ENCODE measurements at regions not wholly inside any gene's neighbourhood (a gene's known extent, or its start where the extent isn't known, plus 50 kb on each side); places are given as distances from the start of the nearest gene placed in this dataset.

DNA sequence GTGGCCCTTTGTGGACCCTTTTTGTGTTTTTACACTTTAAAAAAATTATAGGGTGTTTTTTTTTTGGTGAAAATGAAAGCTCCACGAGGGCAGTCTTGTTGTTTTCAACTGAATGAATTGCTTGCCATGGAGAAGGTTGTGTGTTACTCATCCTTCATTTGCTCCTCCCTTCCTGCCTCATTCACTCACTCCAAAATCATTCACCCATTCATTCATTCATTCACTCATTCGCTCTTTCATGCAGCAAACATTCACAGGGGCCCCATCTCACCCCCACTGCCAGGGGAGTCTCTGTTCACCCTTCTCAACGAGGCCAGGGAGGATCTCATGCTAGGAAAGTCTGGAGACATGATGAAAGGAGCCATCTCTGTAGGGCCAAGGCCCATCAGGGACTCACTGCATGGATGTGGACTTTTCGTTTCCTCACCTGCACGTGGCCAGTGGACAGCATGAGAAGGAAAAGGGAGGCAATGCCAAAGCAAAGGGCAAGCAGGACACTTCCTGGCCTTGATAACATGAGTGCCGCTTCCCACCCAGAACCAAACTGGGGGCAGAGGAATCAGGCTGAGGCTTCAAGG lies 62.8 kb upstream of the COL13A1 start:
- no peak for DNase-seq (ENCODE audit: low read depth in 1 of 2, low spot score in 1 of 2)

DNA sequence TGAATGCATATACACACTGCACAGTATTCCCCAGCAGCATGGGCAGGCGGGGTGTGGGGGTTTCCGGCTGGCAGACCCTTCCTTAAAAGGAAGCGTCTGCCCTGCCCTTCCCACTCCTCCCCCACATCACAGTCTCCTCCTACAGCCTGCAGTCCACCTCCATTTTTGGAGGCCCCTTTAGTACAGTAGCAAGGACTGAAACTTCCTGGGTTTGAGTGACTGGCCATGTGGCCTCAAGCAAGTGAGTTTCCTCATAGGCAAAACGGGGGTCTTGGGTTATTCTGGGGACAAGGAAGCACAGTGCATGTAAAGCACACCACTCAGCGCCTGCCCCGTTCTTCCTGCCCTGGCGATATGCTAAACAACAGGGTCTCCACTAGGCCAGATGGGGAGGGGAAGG lies 62.1 kb upstream of the COL13A1 start:
- DNase-seq (ENCODE audit: low read depth in 1 of 2, low spot score in 1 of 2): no peak

DNA sequence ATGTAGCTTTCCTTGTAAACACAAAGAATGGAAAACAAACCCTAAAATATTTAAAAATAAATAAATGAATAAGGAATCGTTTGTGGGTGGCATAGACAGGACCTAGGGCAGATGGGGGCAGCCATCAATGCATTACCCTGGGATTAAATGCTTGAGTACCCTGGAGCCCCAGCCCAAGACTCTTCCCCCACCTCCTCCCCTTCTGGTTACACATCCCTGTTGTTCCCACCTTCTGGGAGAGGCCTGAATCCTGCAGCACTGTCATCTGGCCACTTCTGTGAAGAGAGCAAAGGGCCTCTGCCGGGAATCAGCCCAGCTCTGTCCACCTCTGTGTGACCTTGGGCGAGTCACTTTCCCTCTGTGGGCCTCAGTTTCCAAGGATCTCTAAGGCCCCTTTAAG lies 61.6 kb upstream of the COL13A1 start:
- DNase-seq (ENCODE audit: low read depth in 1 of 2, low spot score in 1 of 2): no peak

DNA sequence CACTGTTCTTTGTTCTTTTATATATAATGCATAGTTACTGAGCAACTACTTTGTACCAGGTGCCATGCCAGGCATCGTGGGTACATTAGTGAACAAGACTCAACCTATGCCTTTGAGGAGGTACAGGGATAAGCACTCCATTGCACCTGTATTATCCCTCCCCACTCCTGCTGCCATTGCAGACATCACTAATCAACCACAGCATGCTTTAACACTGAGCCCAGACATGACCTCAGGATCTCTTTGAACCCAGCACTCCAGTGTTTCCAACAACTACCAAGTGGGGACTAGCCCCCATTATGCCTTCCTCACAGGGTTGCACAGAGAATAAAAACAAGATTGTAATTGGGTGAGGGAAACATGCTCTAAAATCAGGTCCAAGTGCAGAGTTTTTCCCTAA lies 60.5 kb upstream of the COL13A1 start:
- DNase-seq (ENCODE audit: low read depth in 1 of 2, low spot score in 1 of 2): no peak

- no peak for DNase-seq (ENCODE audit: low read depth in 1 of 2, low spot score in 1 of 2)
Observed at GRCh38 chr10:69741671-69742355, 59.9 kb upstream of the COL13A1 start.

DNA sequence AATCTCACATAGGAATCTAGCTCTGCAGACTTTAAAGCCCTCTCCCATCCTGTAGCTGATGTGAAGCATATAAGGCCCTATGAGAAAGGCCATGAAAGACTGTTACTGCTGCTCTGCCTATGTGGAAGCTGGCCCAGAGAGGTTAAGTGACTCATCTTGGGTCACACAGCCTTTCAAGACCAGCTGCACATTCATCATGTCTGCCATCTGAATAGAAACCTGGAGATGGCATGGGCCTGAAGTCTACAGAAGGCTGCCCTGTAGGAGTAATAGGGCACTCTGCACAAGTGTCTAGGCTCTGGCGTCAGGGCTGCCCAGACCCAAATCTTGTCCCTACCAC lies 59.4 kb upstream of the COL13A1 start:
- DNase-seq (ENCODE audit: low read depth in 1 of 2, low spot score in 1 of 2): no peak

GRCh38 chr10:69742928-69743602 lies 58.6 kb upstream of the COL13A1 start:
- no peak for DNase-seq (ENCODE audit: low read depth in 1 of 2, low spot score in 1 of 2)

GRCh38 chr10:69744971-69745370 lies 56.7 kb upstream of the COL13A1 start:
- DNase-seq (ENCODE audit: low read depth in 1 of 2, low spot score in 1 of 2): no peak

DNA sequence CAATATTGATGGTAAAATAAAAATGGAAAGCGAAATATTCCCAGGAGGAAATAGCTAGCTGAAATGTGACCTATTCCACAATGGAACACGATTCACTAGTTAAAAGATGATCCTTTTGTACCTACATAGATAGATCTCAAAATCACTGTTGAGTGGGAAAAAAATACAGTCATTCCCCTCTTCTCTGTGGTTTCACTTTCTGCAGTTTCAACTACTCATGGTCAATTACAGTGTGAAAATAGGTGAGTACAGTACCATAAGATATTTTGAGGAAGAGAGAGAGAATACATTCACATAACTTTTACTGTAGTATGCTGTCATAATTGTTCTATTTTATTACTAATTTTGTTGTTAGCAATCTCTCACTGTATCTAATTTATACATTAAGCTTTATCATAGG lies 56.0 kb upstream of the COL13A1 start:
- DNase-seq (ENCODE audit: low read depth in 1 of 2, low spot score in 1 of 2): no peak

- DNase-seq (ENCODE audit: low read depth in 1 of 2, low spot score in 1 of 2): no peak
Observed at GRCh38 chr10:69747179-69747578, 54.5 kb upstream of the COL13A1 start.

DNA sequence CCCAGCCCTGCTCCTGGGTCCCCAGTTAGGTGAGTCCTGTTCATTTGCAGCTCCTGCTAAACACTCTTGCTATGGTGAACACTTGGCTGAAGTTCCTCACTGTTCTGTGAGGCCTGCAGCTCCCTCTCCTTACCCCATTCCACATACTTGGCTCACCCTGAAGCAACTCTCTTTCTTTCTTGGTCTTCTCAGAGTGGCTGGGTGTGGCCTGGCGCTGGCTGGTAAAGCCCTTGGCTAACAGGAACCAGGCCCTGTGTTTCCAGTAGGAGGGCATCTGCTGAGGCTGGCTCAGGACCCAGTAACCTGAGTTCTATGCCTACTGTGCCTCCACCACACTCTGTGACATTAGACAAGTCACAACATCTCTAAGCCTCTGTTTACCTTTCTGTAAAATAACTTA lies 53.1 kb upstream of the COL13A1 start:
- DNase-seq (ENCODE audit: low read depth in 1 of 2, low spot score in 1 of 2): no peak

- no peak for DNase-seq (ENCODE audit: low read depth in 1 of 2, low spot score in 1 of 2)
Observed at GRCh38 chr10:69749178-69750010, 52.3 kb upstream of the COL13A1 start.

- no peak for DNase-seq (ENCODE audit: low read depth in 1 of 2, low spot score in 1 of 2)
Observed at GRCh38 chr10:69750011-69750373, 51.7 kb upstream of the COL13A1 start.

DNA sequence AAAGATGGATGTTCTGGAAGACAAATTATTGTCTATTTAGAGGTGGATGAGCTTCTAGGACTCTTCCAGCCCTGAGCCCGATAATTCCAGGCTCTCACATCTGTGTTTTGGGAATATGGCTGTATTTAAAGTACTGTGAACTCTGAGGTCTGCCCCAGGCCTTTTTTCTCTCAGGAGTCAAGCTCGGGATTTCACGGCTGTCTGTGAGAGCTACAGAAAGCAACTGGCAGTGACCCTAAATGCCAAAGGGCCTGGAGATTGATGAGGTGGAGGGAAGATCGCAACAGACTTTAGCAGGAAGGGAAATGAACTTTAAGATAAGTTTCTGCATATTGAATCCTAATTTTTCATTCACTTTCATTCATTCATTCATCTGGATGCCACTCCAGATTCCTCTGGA lies 51.0 kb upstream of the COL13A1 start:
- DNase-seq (ENCODE audit: low read depth in 1 of 2, low spot score in 1 of 2): no peak

GRCh38 chr10:69751214-69751613 lies 50.5 kb upstream of the COL13A1 start:
- no peak for DNase-seq (ENCODE audit: low read depth in 1 of 2, low spot score in 1 of 2)

Measured in activated T-helper 1 cell treated with anti-CD3 and anti-CD28 coated beads, Interleukin-2, amount 50 U/mL, for 16 hours (primary cell).